Large intestine (tissue), 3 donors: ENCODE measurements at regions not wholly inside any gene's neighbourhood (a gene's known extent, or its start where the extent isn't known, plus 50 kb on each side); places are given as distances from the start of the nearest gene placed in this dataset.
"Not testable (repeated sequence)": the region's sequence is repeated elsewhere in the genome, so short reads cannot be mapped to it uniquely, and the experiment has no call there.

Experiments
- DNase-seq, 2 donors: peaks; one replicate each; pipeline versions ENCODE4 v3.0.0 to v3.0.0-alpha.2; 2013
- H3K27ac ChIP-seq: one replicate; pipeline ENCODE4 v1.5.1; 2013; ENCODE audit warnings: low read length
- H3K27me3 ChIP-seq: 2 replicates; pipeline ENCODE4 v1.6.1; 2013; ENCODE audit warnings: low read length; ENCODE audit not compliant: control insufficient read depth, insufficient read depth
- H3K36me3 ChIP-seq: 2 replicates; pipeline ENCODE4 v1.6.1; 2013; ENCODE audit warnings: low read length; ENCODE audit not compliant: control insufficient read depth, insufficient read depth
- H3K4me1 ChIP-seq: one replicate; pipeline ENCODE4 v1.6.1; 2013; ENCODE audit warnings: low read length; ENCODE audit not compliant: control insufficient read depth, insufficient read depth
- H3K4me3 ChIP-seq: one replicate; pipeline ENCODE4 v1.5.1; 2013; ENCODE audit warnings: low read length
- H3K9me3 ChIP-seq: one replicate; pipeline ENCODE4 v1.6.1; 2013; ENCODE audit warnings: mild to moderate bottlenecking, low read depth, low read length, moderate library complexity; ENCODE audit not compliant: control insufficient read depth
- WGBS: methylation state at CpG from one replicate; pipeline ENCODE4 v1.1.5; 2013; ENCODE audit warnings: low lambda C conversion rate; ENCODE audit not compliant: insufficient coverage; 5-methylcytosine and 5-hydroxymethylcytosine counted together

DNA sequence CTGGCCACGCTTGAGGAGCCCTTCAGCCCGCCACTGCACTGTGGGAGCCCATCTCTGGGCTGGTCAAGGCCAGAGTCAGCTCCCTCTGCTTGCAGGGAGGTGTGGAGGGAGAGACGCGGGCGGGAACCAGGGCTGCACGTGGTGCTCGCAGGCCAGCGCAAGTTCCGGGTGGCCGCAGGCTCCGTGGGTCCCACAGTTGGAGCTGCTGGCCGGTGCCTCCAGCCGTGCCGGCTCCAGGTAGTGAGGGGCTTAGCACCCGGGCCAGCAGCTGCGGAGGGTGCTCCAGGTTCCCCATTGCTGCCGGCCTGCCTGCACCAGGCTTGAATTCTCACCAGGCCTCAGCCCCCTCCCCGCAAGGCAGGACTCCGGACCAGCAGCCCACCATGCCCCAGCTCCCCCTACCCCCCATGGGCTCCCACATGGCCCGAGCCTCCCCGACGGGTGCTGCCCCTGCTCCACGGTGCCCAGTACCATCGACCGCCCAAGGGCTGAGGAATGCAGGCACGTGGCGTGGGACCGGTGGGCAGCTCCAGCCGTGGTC, 192.8 kb upstream of the IZUMO3 start:
- no peak overlapping the region for H3K27ac ChIP-seq
- no peak overlapping the region for H3K4me3 ChIP-seq
- H3K36me3 ChIP-seq = no peaks in the 10 kb centered on the region
- no CpG with 5 or more reads among the region's 29 CpGs for WGBS
- peaks cover 7% of the 10 kb centered on the region for H3K9me3 ChIP-seq
- no peaks in the 10 kb centered on the region for H3K27me3 ChIP-seq
- no peak for DNase-seq
- H3K4me1 ChIP-seq = no peaks in the 10 kb centered on the region

- 100% methylated on average over 1 of the region's 1 CpG for WGBS
- Histone ChIP-seq H3K9me3 (peaks cover 5% of the 10 kb centered on the region), H3K36me3 (no peaks in the 10 kb centered on the region), H3K27ac (no peak overlapping the region), H3K27me3 (no peaks in the 10 kb centered on the region), H3K4me3 (no peak overlapping the region), H3K4me1 (no peaks in the 10 kb centered on the region)
- DNase-seq = no peak
These were observed 186.1 kb upstream of the IZUMO3 start for GRCh38 chr9:24731754-24732153.

DNA sequence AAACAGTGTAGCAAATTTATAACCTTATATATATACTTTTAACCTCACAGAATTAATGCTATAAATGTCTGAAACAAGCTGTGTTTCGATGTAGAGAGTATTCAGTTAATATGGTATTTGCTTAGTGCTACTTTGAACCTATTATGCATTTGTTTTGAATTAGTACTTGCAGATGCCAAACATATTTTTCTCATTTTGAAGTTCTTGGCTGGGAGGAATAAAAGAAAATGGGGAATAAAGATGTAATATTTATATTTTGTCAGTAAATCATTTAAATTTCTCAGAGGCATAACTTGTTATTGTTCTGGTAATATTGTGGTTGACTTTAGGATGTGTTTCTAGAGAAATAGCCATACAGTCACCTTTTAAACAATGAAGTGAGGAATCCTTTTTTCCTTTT, 175.9 kb upstream of the IZUMO3 start:
- Histone ChIP-seq H3K27ac (no peak overlapping the region), H3K27me3 (no peaks in the 10 kb centered on the region), H3K9me3 (no peaks in the 10 kb centered on the region), H3K4me1 (no peaks in the 10 kb centered on the region), H3K4me3 (no peak overlapping the region), H3K36me3 (no peaks in the 10 kb centered on the region)
- WGBS = 71% methylated on average over 1 of the region's 1 CpG
- no peak for DNase-seq

- DNase-seq = no peak
- Histone ChIP-seq H3K4me3 (no peak overlapping the region), H3K27ac (no peak overlapping the region)
These were observed 166.5 kb upstream of the IZUMO3 start for GRCh38 chr9:24712206-24712605.

GRCh38 chr9:24708814-24709213, 163.1 kb upstream of the IZUMO3 start:
- no peak overlapping the region for H3K4me3 ChIP-seq
- no peak overlapping the region for H3K27ac ChIP-seq
- no CpG with 5 or more reads among the region's 2 CpGs for WGBS

More at GRCh38 chr9:24712206-24712605, 166.5 kb upstream of the IZUMO3 start:
- 60% methylated on average over 1 of the region's 2 CpGs for WGBS
- Histone ChIP-seq H3K4me1 (no peaks in the 10 kb centered on the region), H3K9me3 (no peaks in the 10 kb centered on the region), H3K27me3 (no peaks in the 10 kb centered on the region), H3K36me3 (no peaks in the 10 kb centered on the region)

GRCh38 chr9:24698881-24699518, 153.3 kb upstream of the IZUMO3 start:
- DNase-seq = no peak
- Histone ChIP-seq H3K9me3 (no peaks in the 10 kb centered on the region), H3K27me3 (no peaks in the 10 kb centered on the region), H3K27ac (no peak overlapping the region), H3K4me3 (no peak overlapping the region), H3K36me3 (no peaks in the 10 kb centered on the region), H3K4me1 (no peaks in the 10 kb centered on the region)
- WGBS = no CpG with 5 or more reads among the region's 3 CpGs

More at GRCh38 chr9:24708814-24709213, 163.1 kb upstream of the IZUMO3 start:
- Histone ChIP-seq H3K27me3 (no peaks in the 10 kb centered on the region), H3K9me3 (no peaks in the 10 kb centered on the region), H3K4me1 (no peaks in the 10 kb centered on the region), H3K36me3 (no peaks in the 10 kb centered on the region)
- no peak for DNase-seq

GRCh38 chr9:24672336-24672735, 126.6 kb upstream of the IZUMO3 start:
- H3K27ac ChIP-seq = no peak overlapping the region
- no peak for DNase-seq
- H3K9me3 ChIP-seq = no peaks in the 10 kb centered on the region
- no peaks in the 10 kb centered on the region for H3K27me3 ChIP-seq
- no peaks in the 10 kb centered on the region for H3K4me1 ChIP-seq
- H3K36me3 ChIP-seq = no peaks in the 10 kb centered on the region
- H3K4me3 ChIP-seq = no peak overlapping the region

DNA sequence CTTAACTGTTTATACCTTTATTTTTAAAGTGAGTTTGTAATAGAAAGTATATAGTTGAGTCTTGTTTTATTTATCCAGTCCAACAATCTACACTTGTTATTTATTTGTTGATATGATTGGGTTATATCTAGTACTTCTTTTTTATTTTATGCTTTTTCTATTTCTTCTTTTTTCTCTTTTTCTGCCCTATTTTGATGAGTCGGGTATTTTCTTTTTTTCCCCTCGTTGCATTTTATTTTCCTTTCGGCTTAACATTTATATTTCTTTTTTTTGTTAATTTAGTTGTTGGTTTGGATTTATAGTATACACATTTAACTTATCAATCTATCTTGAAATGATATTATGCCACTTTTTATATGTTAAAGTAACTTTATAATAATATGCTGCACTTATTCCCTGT, 111.7 kb upstream of the IZUMO3 start:
- Histone ChIP-seq H3K27ac (no peak overlapping the region), H3K27me3 (no peaks in the 10 kb centered on the region), H3K36me3 (no peaks in the 10 kb centered on the region), H3K4me1 (no peaks in the 10 kb centered on the region), H3K4me3 (no peak overlapping the region), H3K9me3 (no peaks in the 10 kb centered on the region)
- DNase-seq = no peak
- 100% methylated on average over 3 of the region's 3 CpGs for WGBS

GRCh38 chr9:24652181-24652580, 106.5 kb upstream of the IZUMO3 start:
- Histone ChIP-seq H3K9me3 (peaks cover 8% of the 10 kb centered on the region), H3K27me3 (no peaks in the 10 kb centered on the region), H3K27ac (no peak overlapping the region), H3K4me3 (no peak overlapping the region), H3K36me3 (no peaks in the 10 kb centered on the region), H3K4me1 (no peaks in the 10 kb centered on the region)
- DNase-seq = no peak

GRCh38 chr9:24628809-24629208, 83.1 kb upstream of the IZUMO3 start:
- not testable (repeated sequence) for H3K27ac ChIP-seq, DNase-seq
- 60% methylated on average over 1 of the region's 3 CpGs for WGBS

DNA sequence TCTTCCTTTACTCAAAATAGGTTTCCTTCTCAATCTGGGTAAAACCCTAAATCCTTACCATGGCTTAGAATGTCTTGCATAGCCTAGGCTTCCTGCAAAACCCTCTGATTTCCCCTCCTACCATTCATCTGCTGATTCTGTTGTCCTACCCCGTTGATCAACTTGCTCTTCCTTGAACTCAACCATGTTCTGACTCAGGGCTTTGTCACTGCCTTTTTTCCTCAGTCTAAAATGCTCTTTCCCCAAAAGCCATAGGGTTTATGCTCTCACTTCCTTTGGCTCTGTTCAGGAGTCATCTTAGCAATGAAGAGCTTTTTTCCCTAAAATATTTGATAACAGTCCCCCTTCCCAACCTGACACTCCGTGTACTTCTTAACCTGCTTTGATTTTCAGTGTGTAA, 79.4 kb upstream of the IZUMO3 start:
- Histone ChIP-seq H3K27me3 (no peaks in the 10 kb centered on the region), H3K36me3 (no peaks in the 10 kb centered on the region), H3K9me3 (no peaks in the 10 kb centered on the region), H3K4me1 (no peaks in the 10 kb centered on the region), H3K4me3 (no peak overlapping the region), H3K27ac (no peak overlapping the region)
- DNase-seq = no peak
- 83% methylated on average over 1 of the region's 2 CpGs for WGBS

More at GRCh38 chr9:24628809-24629208, 83.1 kb upstream of the IZUMO3 start:
- not testable (repeated sequence) for H3K27me3 ChIP-seq, H3K9me3 ChIP-seq, H3K4me3 ChIP-seq, H3K36me3 ChIP-seq, H3K4me1 ChIP-seq
